ENCODE measurements at regions not wholly inside any gene's neighbourhood (a gene's known extent, or its start where the extent isn't known, plus 50 kb on each side); places are given as distances from the start of the nearest gene placed in this dataset.

GRCh38 chr4:98744372-98745150 is 86.2 kb upstream of the TSPAN5 start:
- Histone ChIP-seq H3K9me3 (replicated peaks; ENCODE audit: control insufficient read depth, low read depth, low read length) (no peaks in the 10 kb centered on the region), H3K4me1 (ENCODE audit: control insufficient read depth, insufficient read depth, low read length) (peaks cover 3% of the 10 kb centered on the region), H3K4me3 (ENCODE audit: low read length) (no peak overlapping the region), H3K27me3 (ENCODE audit: control insufficient read depth, insufficient read depth, low read length) (no peaks in the 10 kb centered on the region), H3K36me3 (ENCODE audit: control insufficient read depth, insufficient read depth, low read length) (no peaks in the 10 kb centered on the region), H3K27ac (ENCODE audit: low read length) (no peak overlapping the region)
- 54% methylated on average over 3 of the region's 4 CpGs for WGBS (ENCODE audit: insufficient coverage)
- no peak for DNase-seq

GRCh38 chr4:98741952-98742351 is 83.5 kb upstream of the TSPAN5 start:
- no peak for DNase-seq
- WGBS (ENCODE audit: insufficient coverage): 100% methylated on average over 1 of the region's 7 CpGs
- H3K9me3 ChIP-seq (replicated peaks; ENCODE audit: control insufficient read depth, low read depth, low read length): peaks cover 3% of the 10 kb centered on the region

GRCh38 chr4:98739751-98740150 is 81.3 kb upstream of the TSPAN5 start:
- H3K4me1 ChIP-seq (ENCODE audit: control insufficient read depth, insufficient read depth, low read length): no peaks in the 10 kb centered on the region
- H3K27me3 ChIP-seq (ENCODE audit: control insufficient read depth, insufficient read depth, low read length): no peaks in the 10 kb centered on the region
- H3K4me3 ChIP-seq (ENCODE audit: low read length): no peak overlapping the region
- DNase-seq: no peak
- WGBS (ENCODE audit: insufficient coverage): no CpG with 5 or more reads among the region's 6 CpGs
- peaks cover 3% of the 10 kb centered on the region for H3K9me3 ChIP-seq (replicated peaks; ENCODE audit: control insufficient read depth, low read depth, low read length)
- no peak overlapping the region for H3K27ac ChIP-seq (ENCODE audit: low read length)
- no peaks in the 10 kb centered on the region for H3K36me3 ChIP-seq (ENCODE audit: control insufficient read depth, insufficient read depth, low read length)

More at GRCh38 chr4:98741952-98742351, 83.5 kb upstream of the TSPAN5 start:
- Histone ChIP-seq H3K27ac (ENCODE audit: low read length) (no peak overlapping the region), H3K27me3 (ENCODE audit: control insufficient read depth, insufficient read depth, low read length) (no peaks in the 10 kb centered on the region), H3K4me3 (ENCODE audit: low read length) (no peak overlapping the region), H3K36me3 (ENCODE audit: control insufficient read depth, insufficient read depth, low read length) (no peaks in the 10 kb centered on the region), H3K4me1 (ENCODE audit: control insufficient read depth, insufficient read depth, low read length) (no peaks in the 10 kb centered on the region)

GRCh38 chr4:98733601-98734000 is 75.2 kb upstream of the TSPAN5 start:
- no peak overlapping the region for H3K27ac ChIP-seq (ENCODE audit: low read length)
- no peak overlapping the region for H3K4me3 ChIP-seq (ENCODE audit: low read length)
- DNase-seq: no peak
- no peaks in the 10 kb centered on the region for H3K27me3 ChIP-seq (ENCODE audit: control insufficient read depth, insufficient read depth, low read length)
- H3K36me3 ChIP-seq (ENCODE audit: control insufficient read depth, insufficient read depth, low read length): no peaks in the 10 kb centered on the region
- H3K4me1 ChIP-seq (ENCODE audit: control insufficient read depth, insufficient read depth, low read length): no peaks in the 10 kb centered on the region
- H3K9me3 ChIP-seq (replicated peaks; ENCODE audit: control insufficient read depth, low read depth, low read length): peaks cover 3% of the 10 kb centered on the region

GRCh38 chr4:98728871-98729270 is 70.5 kb upstream of the TSPAN5 start:
- H3K4me3 ChIP-seq (ENCODE audit: low read length): no peak overlapping the region
- no peak overlapping the region for H3K27ac ChIP-seq (ENCODE audit: low read length)
- WGBS (ENCODE audit: insufficient coverage): no CpG with 5 or more reads among the region's 1 CpG
- no peaks in the 10 kb centered on the region for H3K4me1 ChIP-seq (ENCODE audit: control insufficient read depth, insufficient read depth, low read length)
- no peaks in the 10 kb centered on the region for H3K36me3 ChIP-seq (ENCODE audit: control insufficient read depth, insufficient read depth, low read length)
- H3K27me3 ChIP-seq (ENCODE audit: control insufficient read depth, insufficient read depth, low read length): no peaks in the 10 kb centered on the region
- no peak for DNase-seq
- H3K9me3 ChIP-seq (replicated peaks; ENCODE audit: control insufficient read depth, low read depth, low read length): peaks cover 2% of the 10 kb centered on the region

GRCh38 chr4:98728433-98728832 is 70.0 kb upstream of the TSPAN5 start:
- WGBS (ENCODE audit: insufficient coverage): 47% methylated on average over 3 of the region's 4 CpGs
- H3K9me3 ChIP-seq (replicated peaks; ENCODE audit: control insufficient read depth, low read depth, low read length): peaks cover 2% of the 10 kb centered on the region

GRCh38 chr4:98722000-98722399 is 63.6 kb upstream of the TSPAN5 start:
- WGBS (ENCODE audit: insufficient coverage): no CpG with 5 or more reads among the region's 2 CpGs
- no peaks in the 10 kb centered on the region for H3K4me1 ChIP-seq (ENCODE audit: control insufficient read depth, insufficient read depth, low read length)
- no peak overlapping the region for H3K27ac ChIP-seq (ENCODE audit: low read length)
- H3K27me3 ChIP-seq (ENCODE audit: control insufficient read depth, insufficient read depth, low read length): no peaks in the 10 kb centered on the region
- no peaks in the 10 kb centered on the region for H3K36me3 ChIP-seq (ENCODE audit: control insufficient read depth, insufficient read depth, low read length)
- H3K4me3 ChIP-seq (ENCODE audit: low read length): no peak overlapping the region
- peaks cover 2% of the 10 kb centered on the region for H3K9me3 ChIP-seq (replicated peaks; ENCODE audit: control insufficient read depth, low read depth, low read length)
- no peak for DNase-seq

More at GRCh38 chr4:98728433-98728832, 70.0 kb upstream of the TSPAN5 start:
- H3K4me1 ChIP-seq (ENCODE audit: control insufficient read depth, insufficient read depth, low read length): no peaks in the 10 kb centered on the region
- no peaks in the 10 kb centered on the region for H3K27me3 ChIP-seq (ENCODE audit: control insufficient read depth, insufficient read depth, low read length)
- H3K27ac ChIP-seq (ENCODE audit: low read length): no peak overlapping the region
- no peaks in the 10 kb centered on the region for H3K36me3 ChIP-seq (ENCODE audit: control insufficient read depth, insufficient read depth, low read length)
- no peak for DNase-seq
- no peak overlapping the region for H3K4me3 ChIP-seq (ENCODE audit: low read length)

- Histone ChIP-seq H3K36me3 (ENCODE audit: control insufficient read depth, insufficient read depth, low read length) (no peaks in the 10 kb centered on the region), H3K27ac (ENCODE audit: low read length) (no peak overlapping the region), H3K4me3 (ENCODE audit: low read length) (no peak overlapping the region), H3K9me3 (replicated peaks; ENCODE audit: control insufficient read depth, low read depth, low read length) (peaks cover 2% of the 10 kb centered on the region), H3K27me3 (ENCODE audit: control insufficient read depth, insufficient read depth, low read length) (no peaks in the 10 kb centered on the region), H3K4me1 (ENCODE audit: control insufficient read depth, insufficient read depth, low read length) (no peaks in the 10 kb centered on the region)
- WGBS (ENCODE audit: insufficient coverage): no CpG with 5 or more reads among the region's 3 CpGs
- DNase-seq: no peak
Observed at GRCh38 chr4:98720871-98721480, 62.6 kb upstream of the TSPAN5 start.

GRCh38 chr4:98716796-98717195 is 58.4 kb upstream of the TSPAN5 start:
- no peaks in the 10 kb centered on the region for H3K36me3 ChIP-seq (ENCODE audit: control insufficient read depth, insufficient read depth, low read length)
- H3K4me3 ChIP-seq (ENCODE audit: low read length): no peak overlapping the region
- no peak for DNase-seq
- H3K27me3 ChIP-seq (ENCODE audit: control insufficient read depth, insufficient read depth, low read length): no peaks in the 10 kb centered on the region
- H3K4me1 ChIP-seq (ENCODE audit: control insufficient read depth, insufficient read depth, low read length): no peaks in the 10 kb centered on the region
- H3K9me3 ChIP-seq (replicated peaks; ENCODE audit: control insufficient read depth, low read depth, low read length): no peaks in the 10 kb centered on the region
- H3K27ac ChIP-seq (ENCODE audit: low read length): no peak overlapping the region

- DNase-seq: no peak
- Histone ChIP-seq H3K4me1 (ENCODE audit: control insufficient read depth, insufficient read depth, low read length) (no peaks in the 10 kb centered on the region), H3K27me3 (ENCODE audit: control insufficient read depth, insufficient read depth, low read length) (no peaks in the 10 kb centered on the region), H3K27ac (ENCODE audit: low read length) (no peak overlapping the region), H3K4me3 (ENCODE audit: low read length) (no peak overlapping the region), H3K36me3 (ENCODE audit: control insufficient read depth, insufficient read depth, low read length) (no peaks in the 10 kb centered on the region), H3K9me3 (replicated peaks; ENCODE audit: control insufficient read depth, low read depth, low read length) (no peaks in the 10 kb centered on the region)
- WGBS (ENCODE audit: insufficient coverage): no CpG with 5 or more reads among the region's 2 CpGs
Observed at GRCh38 chr4:98712607-98713006, 54.2 kb upstream of the TSPAN5 start.

All from muscle of leg (tissue), 3 donors.